T-helper 1 cell treated with Interleukin-12 subunit alpha and Interleukin-12 subunit beta and Interleukin-4 antibody, amounts not matched to agents 30 μg/mL and 1 μg/mL, for 36 hours (primary cell): ENCODE measurements at regions not wholly inside any gene's neighbourhood (a gene's known extent, or its start where the extent isn't known, plus 50 kb on each side); places are given as distances from the start of the nearest gene placed in this dataset.

Experiments used
- H3K27ac Mint-ChIP-seq: one replicate; pipeline ENCODE4 v1.8.0; 2021; ENCODE audit warnings: mild to moderate bottlenecking, mixed read lengths
- H3K27me3 Mint-ChIP-seq: one replicate; pipeline ENCODE4 v1.8.0; 2021; ENCODE audit warnings: low read depth, mixed read lengths
- H3K36me3 Mint-ChIP-seq: one replicate; pipeline ENCODE4 v1.8.0; 2021; ENCODE audit warnings: low read depth, mixed read lengths
- H3K4me1 Mint-ChIP-seq: one replicate; pipeline ENCODE4 v1.8.0; 2021; ENCODE audit warnings: low read depth, mixed read lengths
- H3K4me3 Mint-ChIP-seq: one replicate; pipeline ENCODE4 v1.8.0; 2021; ENCODE audit warnings: mild to moderate bottlenecking, moderate library complexity, mixed read lengths
- H3K9me3 Mint-ChIP-seq: one replicate; pipeline ENCODE4 v1.8.0; 2021; ENCODE audit warnings: mixed read lengths

GRCh38 chr3:193851941-193852674, 259.1 kb downstream of the OPA1 start:
- peaks cover 30% of the 10 kb centered on the region for H3K27me3 Mint-ChIP-seq
- no peak overlapping the region for H3K27ac Mint-ChIP-seq
- H3K4me3 Mint-ChIP-seq = no peak overlapping the region
- no peaks in the 10 kb centered on the region for H3K36me3 Mint-ChIP-seq
- H3K4me1 Mint-ChIP-seq = peaks cover 3% of the 10 kb centered on the region
- H3K9me3 Mint-ChIP-seq = no peaks in the 10 kb centered on the region

- H3K27me3 Mint-ChIP-seq = peaks cover 23% of the 10 kb centered on the region
- H3K4me1 Mint-ChIP-seq = peaks cover 3% of the 10 kb centered on the region
- H3K4me3 Mint-ChIP-seq = no peak overlapping the region
- H3K9me3 Mint-ChIP-seq = no peaks in the 10 kb centered on the region
- H3K27ac Mint-ChIP-seq = no peak overlapping the region
- H3K36me3 Mint-ChIP-seq = no peaks in the 10 kb centered on the region
Observed at GRCh38 chr3:193852901-193853300, 259.9 kb downstream of the OPA1 start.

GRCh38 chr3:193853511-193854219, 260.7 kb downstream of the OPA1 start:
- Mint-ChIP-seq H3K27me3 (peaks cover 22% of the 10 kb centered on the region), H3K27ac (no peak overlapping the region), H3K36me3 (no peaks in the 10 kb centered on the region), H3K4me3 (no peak overlapping the region), H3K4me1 (peaks cover 3% of the 10 kb centered on the region), H3K9me3 (no peaks in the 10 kb centered on the region)

GRCh38 chr3:193857996-193858395, 265.0 kb downstream of the OPA1 start:
- Mint-ChIP-seq H3K27me3 (peaks cover 28% of the 10 kb centered on the region), H3K27ac (no peak overlapping the region), H3K4me1 (no peaks in the 10 kb centered on the region), H3K4me3 (no peak overlapping the region), H3K9me3 (no peaks in the 10 kb centered on the region), H3K36me3 (no peaks in the 10 kb centered on the region)

- Mint-ChIP-seq H3K36me3 (no peaks in the 10 kb centered on the region), H3K27me3 (peaks cover 25% of the 10 kb centered on the region), H3K9me3 (no peaks in the 10 kb centered on the region), H3K4me1 (no peaks in the 10 kb centered on the region), H3K4me3 (no peak overlapping the region), H3K27ac (no peak overlapping the region)
Observed at GRCh38 chr3:193859195-193859594, 266.2 kb downstream of the OPA1 start.

GRCh38 chr3:193861012-193861411, 268.0 kb downstream of the OPA1 start:
- Mint-ChIP-seq H3K27me3 (peaks cover 18% of the 10 kb centered on the region), H3K4me3 (no peak overlapping the region)

GRCh38 chr3:193862843-193863242, 269.8 kb downstream of the OPA1 start:
- no peak overlapping the region for H3K4me3 Mint-ChIP-seq
- H3K27me3 Mint-ChIP-seq = peaks cover 21% of the 10 kb centered on the region
- no peaks in the 10 kb centered on the region for H3K9me3 Mint-ChIP-seq
- H3K36me3 Mint-ChIP-seq = no peaks in the 10 kb centered on the region
- H3K4me1 Mint-ChIP-seq = no peaks in the 10 kb centered on the region
- no peak overlapping the region for H3K27ac Mint-ChIP-seq

More at GRCh38 chr3:193861012-193861411, 268.0 kb downstream of the OPA1 start:
- Mint-ChIP-seq H3K4me1 (no peaks in the 10 kb centered on the region), H3K9me3 (no peaks in the 10 kb centered on the region), H3K36me3 (no peaks in the 10 kb centered on the region), H3K27ac (no peak overlapping the region)

- Mint-ChIP-seq H3K9me3 (no peaks in the 10 kb centered on the region), H3K27me3 (peaks cover 31% of the 10 kb centered on the region), H3K36me3 (no peaks in the 10 kb centered on the region), H3K27ac (no peak overlapping the region), H3K4me3 (no peak overlapping the region), H3K4me1 (no peaks in the 10 kb centered on the region)
Observed at GRCh38 chr3:193863657-193864357, 270.8 kb downstream of the OPA1 start.

- H3K9me3 Mint-ChIP-seq = no peaks in the 10 kb centered on the region
- H3K36me3 Mint-ChIP-seq = no peaks in the 10 kb centered on the region
- H3K4me1 Mint-ChIP-seq = peaks cover 5% of the 10 kb centered on the region
- peaks cover 36% of the 10 kb centered on the region for H3K27me3 Mint-ChIP-seq
- no peak overlapping the region for H3K27ac Mint-ChIP-seq
- H3K4me3 Mint-ChIP-seq = no peak overlapping the region
Observed at GRCh38 chr3:193865339-193865738, 270.6 kb upstream of the HES1 start.

GRCh38 chr3:193865896-193866480, 270.0 kb upstream of the HES1 start:
- Mint-ChIP-seq H3K9me3 (no peaks in the 10 kb centered on the region), H3K27ac (no peak overlapping the region), H3K4me1 (peaks cover 5% of the 10 kb centered on the region), H3K27me3 (peaks cover 38% of the 10 kb centered on the region), H3K36me3 (no peaks in the 10 kb centered on the region), H3K4me3 (no peak overlapping the region)

GRCh38 chr3:193868590-193868989, 267.4 kb upstream of the HES1 start:
- H3K27me3 Mint-ChIP-seq = peaks cover 31% of the 10 kb centered on the region
- H3K4me3 Mint-ChIP-seq = no peak overlapping the region
- no peaks in the 10 kb centered on the region for H3K36me3 Mint-ChIP-seq
- no peak overlapping the region for H3K27ac Mint-ChIP-seq
- H3K4me1 Mint-ChIP-seq = peaks cover 7% of the 10 kb centered on the region
- H3K9me3 Mint-ChIP-seq = no peaks in the 10 kb centered on the region

GRCh38 chr3:193869221-193870201, 266.4 kb upstream of the HES1 start:
- H3K27ac Mint-ChIP-seq = no peak overlapping the region
- no peaks in the 10 kb centered on the region for H3K9me3 Mint-ChIP-seq
- no peak overlapping the region for H3K4me3 Mint-ChIP-seq
- H3K4me1 Mint-ChIP-seq = peaks cover 7% of the 10 kb centered on the region
- no peaks in the 10 kb centered on the region for H3K36me3 Mint-ChIP-seq
- peaks cover 33% of the 10 kb centered on the region for H3K27me3 Mint-ChIP-seq

GRCh38 chr3:193870376-193871219, 265.4 kb upstream of the HES1 start:
- Mint-ChIP-seq H3K36me3 (no peaks in the 10 kb centered on the region), H3K4me1 (peaks cover 7% of the 10 kb centered on the region), H3K4me3 (no peak overlapping the region), H3K27me3 (peaks cover 36% of the 10 kb centered on the region), H3K27ac (no peak overlapping the region), H3K9me3 (no peaks in the 10 kb centered on the region)
